HS-27A (cell line): ENCODE measurements at regions not wholly inside any gene's neighbourhood (a gene's known extent, or its start where the extent isn't known, plus 50 kb on each side); places are given as distances from the start of the nearest gene placed in this dataset.
"Not testable (repeated sequence)": the region's sequence is repeated elsewhere in the genome, so short reads cannot be mapped to it uniquely, and the experiment has no call there.

ENCODE experiments used
- DNase-seq: peaks from one replicate; pipeline ENCODE4 v3.0.0-alpha.2; 2012; ENCODE audit warnings: low read depth, missing footprints

GRCh38 chr17:18546514-18547398 lies 70.2 kb downstream of the LGALS9C start:
- not testable (repeated sequence) for DNase-seq

DNA sequence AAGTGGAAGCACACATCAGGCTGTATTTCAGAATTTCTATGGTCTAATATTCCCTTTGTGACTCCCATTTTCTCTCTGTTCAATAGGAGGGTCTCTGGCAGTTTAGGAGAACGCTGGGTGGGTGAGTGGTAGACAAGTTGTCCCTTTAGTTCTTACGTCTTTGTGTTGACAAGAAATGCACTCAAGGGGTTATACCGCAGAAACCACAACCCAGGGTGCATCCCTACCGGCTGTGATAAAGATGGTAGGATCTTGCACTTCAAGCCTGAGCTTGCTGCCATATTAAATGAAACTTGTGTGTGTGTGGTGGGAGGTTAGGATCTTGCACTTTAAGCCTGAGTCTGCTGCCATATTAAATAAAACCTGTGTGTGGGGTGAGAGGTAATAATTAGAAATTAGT lies 80.5 kb downstream of the LGALS9C start:
- not testable (repeated sequence) for DNase-seq

GRCh38 chr17:18563381-18564098 lies 80.7 kb downstream of the TBC1D28 start:
- not testable (repeated sequence) for DNase-seq

DNA sequence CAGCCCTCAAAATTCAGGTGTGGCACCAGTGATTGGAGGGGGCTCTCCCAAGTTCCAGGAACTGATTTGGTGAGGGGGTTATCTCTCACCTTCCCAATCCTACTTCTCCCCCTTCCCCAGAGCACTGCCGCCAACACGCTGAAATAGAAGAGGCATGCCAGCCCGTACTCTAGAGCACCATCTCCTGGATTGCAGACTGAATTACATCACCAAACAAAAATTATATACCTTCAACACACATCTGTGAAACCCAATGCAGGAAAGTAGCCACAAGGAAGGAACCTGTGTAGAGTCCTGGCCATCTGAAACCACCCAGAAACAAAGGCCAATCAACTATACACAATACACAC lies 80.1 kb downstream of the TBC1D28 start:
- DNase-seq: peak; percentile 12

DNA sequence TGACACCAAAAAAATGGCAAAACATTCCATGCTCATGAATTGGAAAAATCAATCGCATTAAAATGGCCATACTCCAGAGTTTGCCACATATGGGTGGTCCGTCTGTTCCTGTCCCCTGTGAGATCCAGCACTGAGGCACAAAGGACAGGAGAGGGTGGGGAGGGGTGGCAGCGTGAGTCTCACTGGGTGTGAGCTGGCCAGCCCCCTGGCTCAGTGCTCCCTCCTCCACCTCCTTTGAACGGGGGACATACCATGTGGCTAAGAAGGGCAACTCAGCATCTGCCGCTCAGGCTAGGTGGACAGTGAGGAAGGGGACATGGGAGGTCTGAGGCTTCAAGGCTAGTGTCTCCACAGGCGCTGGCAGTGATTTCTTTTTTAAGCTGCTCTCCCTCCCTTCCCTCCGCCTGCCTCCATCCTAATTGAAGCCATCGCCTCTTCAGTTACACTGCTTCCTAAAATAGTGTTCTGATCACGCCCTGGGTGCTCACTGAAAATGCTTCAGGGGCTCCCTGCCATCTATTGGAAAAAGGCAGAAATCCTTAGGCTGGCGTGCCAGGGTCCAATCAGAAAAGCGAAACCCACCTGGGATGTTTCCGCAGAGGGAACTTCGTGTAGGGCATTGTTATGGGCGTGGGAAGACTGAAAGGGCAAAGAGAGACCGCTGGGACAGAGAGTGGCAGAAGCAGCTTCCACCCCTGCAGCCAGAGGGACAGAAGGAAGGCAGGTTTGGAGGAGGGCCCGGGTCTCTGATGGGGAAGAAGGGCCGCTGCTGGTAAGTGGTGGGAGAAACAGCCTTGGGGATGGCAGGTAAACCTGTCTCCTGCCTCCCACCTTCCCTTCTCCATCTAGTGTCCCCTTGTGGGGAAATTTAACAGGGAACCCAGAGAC lies 75.8 kb downstream of the TBC1D28 start:
- not testable (repeated sequence) for DNase-seq

DNA sequence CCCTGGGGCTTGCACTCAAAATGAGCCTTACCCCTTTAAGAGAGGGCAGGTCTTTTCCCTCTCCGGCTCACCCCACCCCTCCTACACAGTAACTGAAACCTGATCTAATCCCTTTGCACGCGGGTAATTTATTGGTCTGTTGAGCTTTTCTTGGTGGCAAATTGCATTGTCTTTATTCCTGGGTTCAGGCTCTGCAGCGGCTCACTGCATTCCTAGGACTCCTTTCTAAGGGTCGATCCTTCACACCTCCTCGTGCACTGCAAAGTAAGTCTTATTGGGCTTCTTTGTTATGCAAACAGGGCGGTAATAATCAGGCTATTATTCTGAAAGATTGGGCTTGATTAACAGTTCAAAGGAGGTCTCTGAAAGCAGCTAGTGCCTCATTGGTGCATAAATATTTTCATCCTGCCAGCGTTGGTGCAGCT lies 74.7 kb downstream of the TBC1D28 start:
- DNase-seq: peak; percentile 2

GRCh38 chr17:18572536-18572935 lies 71.7 kb downstream of the TBC1D28 start:
- not testable (repeated sequence) for DNase-seq

GRCh38 chr17:18574137-18574536 lies 70.1 kb downstream of the TBC1D28 start:
- DNase-seq: not testable (repeated sequence)
